ENCODE measurements at regions not wholly inside any gene's neighbourhood (a gene's known extent, or its start where the extent isn't known, plus 50 kb on each side); places are given as distances from the start of the nearest gene placed in this dataset.
A peak's percentile ranks its signal among the peaks of the same experiment; 100 is the strongest.
"Not testable (repeated sequence)": the region's sequence is repeated elsewhere in the genome, so short reads cannot be mapped to it uniquely, and the experiment has no call there.

DNA sequence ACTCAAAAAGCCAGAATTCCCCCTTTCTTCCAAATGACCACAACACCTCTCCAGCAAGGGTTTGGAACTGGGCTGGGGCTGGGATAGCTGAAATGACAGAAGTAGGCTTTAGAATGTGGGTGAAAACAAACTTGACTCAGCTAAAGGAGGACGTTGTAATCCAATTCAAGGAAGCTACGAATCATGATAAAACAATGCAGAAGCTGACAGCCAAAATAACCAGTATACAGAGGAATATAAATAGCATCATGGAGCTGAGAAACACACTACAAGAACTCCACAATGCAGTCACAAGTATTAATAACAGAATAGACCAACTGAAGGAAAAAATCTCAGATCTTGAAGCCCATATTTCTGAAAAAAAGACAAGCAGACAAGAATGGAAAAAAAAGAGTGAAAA is 95.8 kb upstream of the TET2 start:
- DNase-seq (ENCODE audit: low read depth in 2 of 2) = peak in 1 of 2 experiments; percentile 22

DNA sequence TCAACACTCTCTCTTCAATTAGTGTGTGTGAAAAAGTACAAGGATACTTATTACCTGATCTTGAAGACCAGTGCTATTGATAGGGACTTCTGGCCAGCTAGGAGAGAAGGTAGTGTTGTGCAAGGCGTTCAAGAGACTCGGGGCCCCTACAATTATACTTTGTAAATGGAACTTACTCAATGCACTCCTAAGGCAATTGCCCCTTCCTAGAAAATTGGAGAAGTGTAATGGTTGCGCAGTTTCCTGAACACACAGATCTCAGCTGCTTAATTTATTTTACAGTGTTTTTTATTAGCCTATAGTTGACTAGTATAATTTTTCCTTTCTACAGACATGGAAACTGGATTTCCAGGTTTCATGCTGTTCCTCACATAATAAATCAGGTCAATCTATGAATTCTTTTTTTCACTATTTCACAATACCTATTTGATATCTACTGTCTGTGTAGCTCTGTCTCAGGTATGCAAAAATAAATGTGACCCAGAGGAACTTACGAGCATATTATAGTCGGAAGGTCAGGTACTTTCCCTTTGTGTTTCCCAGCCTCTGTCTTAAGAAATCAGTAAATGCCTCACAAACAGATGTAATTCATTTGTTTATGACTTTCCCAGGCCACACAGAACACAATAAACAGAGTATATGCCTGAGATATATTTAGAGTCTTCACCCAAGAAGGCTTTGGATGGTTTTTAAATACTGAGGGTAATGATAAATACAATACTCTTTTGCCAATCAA is 89.1 kb upstream of the TET2 start:
- DNase-seq (ENCODE audit: low read depth in 2 of 2) = no peak

DNA sequence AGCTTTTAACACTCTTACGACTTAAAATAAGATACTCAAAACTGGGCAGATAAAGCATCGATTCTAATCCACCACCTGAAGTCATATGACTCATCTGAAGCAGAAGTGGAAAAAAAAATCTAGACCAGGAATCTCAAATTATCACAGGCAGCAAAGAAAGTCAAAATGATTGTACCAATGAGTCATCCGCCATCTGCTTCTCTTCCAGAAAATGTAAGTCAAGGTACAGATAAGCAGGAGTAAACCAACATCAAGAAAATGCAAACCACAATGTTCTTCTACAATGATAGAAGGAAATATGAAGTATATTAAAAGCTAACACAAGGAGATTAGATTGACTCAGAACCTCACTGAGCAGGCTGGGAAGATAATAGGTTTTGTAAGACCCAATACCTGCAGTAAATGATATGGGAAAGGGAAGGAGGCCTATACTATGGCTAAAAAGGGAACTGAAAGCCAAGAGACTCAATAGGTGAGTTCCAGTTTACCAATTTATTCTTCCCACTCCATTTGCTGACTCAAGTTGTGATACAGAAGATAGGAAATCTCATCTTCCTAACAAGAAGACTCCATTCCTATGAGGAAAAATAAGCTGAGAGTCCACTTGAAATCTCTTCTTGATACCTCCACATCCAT is 88.4 kb upstream of the TET2 start:
- DNase-seq (ENCODE audit: low read depth in 2 of 2) = no peak

DNA sequence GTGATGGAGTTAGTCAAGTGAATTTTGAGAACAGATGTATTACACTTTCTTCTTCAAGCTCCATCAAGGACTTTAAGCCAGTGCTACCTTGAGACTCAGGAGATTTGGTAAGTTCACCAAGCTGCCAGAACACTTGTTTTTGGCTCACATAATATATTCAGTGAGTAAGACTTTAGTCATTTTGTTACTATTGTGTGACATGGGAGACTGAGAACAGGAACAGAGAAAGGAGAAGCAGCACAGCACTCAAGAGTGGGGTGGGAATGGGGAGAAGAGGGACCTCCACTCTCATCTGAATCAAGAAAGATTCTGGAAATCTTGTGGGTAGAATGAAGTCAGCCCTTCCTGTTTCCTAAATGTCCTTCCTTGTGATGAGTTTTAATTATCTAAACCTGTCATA is 87.3 kb upstream of the TET2 start:
- DNase-seq (ENCODE audit: low read depth in 2 of 2) = no peak

DNA sequence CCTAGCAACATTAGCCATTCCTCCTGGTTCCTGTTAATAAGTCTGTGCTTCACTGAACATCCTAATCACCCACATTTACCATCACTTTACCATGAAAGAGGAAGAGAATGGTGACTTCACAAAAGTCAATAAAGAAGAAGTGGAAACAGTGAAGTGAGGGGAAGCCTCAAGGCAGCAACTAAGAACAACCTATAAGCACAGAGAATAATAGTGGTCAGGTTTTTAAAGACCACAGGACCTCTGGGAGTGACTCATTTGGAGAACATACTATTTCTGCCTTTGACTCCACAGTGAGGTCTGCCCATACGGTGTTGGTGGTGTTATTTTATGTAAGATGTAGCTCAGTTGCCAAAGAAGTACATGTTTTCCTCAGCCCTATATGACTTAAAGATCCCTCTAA is 86.0 kb upstream of the TET2 start:
- DNase-seq (ENCODE audit: low read depth in 2 of 2) = peak in 1 of 2 experiments; percentile 11

DNA sequence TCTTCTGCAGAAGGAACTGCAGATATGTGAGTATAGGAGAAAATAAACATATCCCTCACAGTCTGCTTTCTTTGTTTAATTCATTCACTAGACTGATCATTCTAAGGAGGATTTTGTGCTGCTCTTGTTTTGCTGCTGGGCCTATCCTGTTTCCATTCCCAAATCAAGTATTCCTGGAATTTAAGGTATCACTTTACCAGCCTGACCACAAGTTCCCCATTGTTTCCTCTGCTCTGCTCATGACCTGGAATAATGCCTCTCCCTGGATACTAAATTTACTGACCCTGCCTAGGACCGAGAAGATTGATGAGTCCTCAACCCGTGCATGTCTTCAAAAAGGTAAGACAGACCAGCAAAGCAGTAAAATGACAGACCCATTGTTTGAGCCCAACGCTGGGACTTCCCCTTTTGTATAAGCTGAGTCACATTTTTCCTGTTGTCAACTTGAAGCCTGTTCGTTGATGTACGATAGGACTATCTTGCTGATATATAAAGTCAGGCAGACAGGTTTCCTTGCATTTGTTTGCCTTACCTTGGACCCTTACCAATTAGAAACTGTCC is 85.5 kb upstream of the TET2 start:
- no peak for DNase-seq (ENCODE audit: low read depth in 2 of 2)

DNA sequence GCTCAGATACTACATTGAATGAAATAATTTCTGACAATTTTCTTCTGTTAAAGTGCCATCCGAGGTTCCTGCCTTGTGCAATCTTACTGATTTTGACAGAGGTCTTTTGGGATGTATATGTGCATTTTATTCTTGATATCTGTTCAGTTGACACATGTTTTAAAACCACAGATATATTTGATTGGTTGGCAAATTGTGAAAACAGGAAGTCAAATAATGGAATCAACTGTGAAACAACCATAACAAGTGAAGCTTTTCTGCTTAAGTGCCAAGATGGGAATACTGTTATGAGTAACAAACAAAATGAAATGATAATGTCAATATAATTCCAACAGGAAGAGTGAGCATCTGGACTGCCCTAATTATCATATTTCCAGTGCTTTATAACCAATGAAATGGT is 84.9 kb upstream of the TET2 start:
- no peak for DNase-seq (ENCODE audit: low read depth in 2 of 2)

DNA sequence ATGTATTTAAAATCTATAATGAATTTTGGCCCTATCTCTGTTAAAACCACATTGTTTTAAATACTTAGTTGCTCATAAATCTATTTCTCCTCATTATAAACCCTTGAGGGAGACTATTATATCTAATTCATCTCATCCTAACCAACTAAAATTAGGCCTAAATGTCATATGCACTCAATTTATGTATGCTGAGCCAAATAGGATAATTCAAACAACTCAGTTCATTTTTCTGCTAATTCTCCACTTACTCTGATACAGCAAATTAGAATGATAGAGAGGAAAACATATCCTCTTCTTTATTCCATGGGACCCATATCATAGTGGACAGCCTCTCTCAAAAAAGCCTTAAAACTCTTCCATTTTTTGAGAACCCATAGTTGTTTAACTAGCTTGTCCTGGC is 80.3 kb upstream of the TET2 start:
- no peak for DNase-seq (ENCODE audit: low read depth in 2 of 2)

DNA sequence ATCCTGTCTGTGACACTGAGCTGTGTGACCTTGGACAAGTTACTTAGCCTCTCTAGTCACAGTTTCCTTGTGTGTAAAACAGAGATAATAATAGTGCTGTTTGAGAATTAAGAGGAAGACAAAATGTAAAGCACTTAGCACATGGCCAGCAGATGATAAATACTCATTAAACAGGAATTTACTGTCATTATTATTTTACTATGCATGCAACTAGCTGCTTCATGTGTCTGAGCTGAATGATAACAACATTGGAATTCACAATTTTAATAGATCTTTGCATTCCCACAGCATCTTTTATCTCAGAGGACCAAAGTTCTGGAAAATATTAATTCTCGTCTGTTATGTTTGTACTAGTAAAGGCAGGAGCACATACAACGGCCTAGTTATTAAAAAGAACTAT is 79.2 kb upstream of the TET2 start:
- DNase-seq (ENCODE audit: low read depth in 2 of 2) = peak; percentile 56 to 57

DNA sequence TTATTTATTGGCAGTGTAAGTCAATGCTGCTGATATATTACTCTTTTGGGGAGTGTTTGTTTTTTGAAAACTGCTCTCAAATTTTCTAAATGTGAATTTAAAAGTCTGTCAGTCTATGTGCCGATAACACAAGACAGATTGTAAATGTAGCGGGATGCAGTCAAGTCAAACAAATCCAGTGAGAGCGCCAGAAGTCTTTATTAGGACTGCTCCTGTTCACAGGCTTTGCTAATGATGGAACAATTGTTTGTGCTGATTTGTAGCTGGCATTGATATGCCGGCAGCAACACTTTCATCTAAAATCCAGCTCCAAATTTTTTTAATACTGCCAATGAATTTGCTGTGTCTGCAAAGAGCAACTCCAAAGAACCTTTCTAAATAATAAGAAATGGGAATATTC is 78.7 kb upstream of the TET2 start:
- DNase-seq (ENCODE audit: low read depth in 2 of 2) = no peak

DNA sequence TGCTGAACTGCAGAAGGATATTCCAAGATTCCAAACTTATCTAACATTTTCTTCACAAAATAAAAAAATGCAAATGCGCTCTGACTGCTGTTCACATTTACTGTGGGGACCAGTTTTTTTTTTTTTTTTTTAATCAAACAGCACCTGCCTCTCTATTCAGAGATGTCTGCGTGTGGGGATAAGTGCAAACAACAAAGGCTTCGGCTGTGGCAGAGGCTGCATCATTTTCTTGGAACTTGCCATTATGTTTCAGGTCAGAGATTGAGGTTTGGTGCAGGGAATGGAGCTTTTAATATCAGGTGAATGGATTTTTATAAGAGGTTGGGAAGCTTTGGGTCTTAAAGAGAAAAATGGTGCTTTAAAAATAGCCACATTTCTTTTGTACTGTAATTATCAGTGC is 78.2 kb upstream of the TET2 start:
- no peak for DNase-seq (ENCODE audit: low read depth in 2 of 2)

DNA sequence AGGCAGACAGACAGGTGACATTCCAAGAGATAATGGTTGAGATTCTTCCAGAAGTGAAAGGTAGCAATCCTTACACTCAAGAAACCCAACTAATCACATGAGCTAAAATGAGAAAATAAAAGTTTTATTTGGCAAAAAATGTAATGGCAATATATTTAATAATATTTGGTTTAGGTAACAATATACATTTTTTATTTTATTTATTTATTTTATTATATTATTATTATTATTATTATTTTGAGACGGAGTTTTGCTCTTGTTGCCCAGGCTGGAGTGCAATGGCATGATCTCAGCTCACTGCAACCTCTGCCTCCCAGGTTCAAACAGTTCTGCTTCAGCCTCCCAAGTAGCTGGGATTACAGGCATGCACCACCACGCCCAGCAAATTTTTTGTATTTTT is 74.6 kb upstream of the TET2 start:
- DNase-seq (ENCODE audit: low read depth in 2 of 2) = not testable (repeated sequence)

DNA sequence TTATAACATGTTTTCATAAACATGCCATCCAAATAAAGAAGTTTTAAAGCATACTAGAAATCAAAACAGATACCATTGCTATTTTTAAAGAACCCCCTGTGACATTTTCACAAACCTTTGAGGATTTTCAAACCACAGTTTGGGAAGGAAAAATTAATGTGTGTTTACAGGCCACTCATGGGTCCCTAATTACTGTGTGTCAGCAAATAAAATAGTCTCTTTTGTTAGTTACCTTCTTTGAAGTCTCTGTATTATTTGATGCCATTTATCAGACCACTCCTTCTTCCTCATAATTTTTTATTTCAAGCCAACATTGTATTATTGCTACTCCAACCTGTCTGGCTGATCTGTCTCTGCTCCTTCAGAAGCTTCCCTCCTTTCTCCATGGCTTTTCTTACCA is 72.6 kb upstream of the TET2 start:
- DNase-seq (ENCODE audit: low read depth in 2 of 2) = no peak

DNA sequence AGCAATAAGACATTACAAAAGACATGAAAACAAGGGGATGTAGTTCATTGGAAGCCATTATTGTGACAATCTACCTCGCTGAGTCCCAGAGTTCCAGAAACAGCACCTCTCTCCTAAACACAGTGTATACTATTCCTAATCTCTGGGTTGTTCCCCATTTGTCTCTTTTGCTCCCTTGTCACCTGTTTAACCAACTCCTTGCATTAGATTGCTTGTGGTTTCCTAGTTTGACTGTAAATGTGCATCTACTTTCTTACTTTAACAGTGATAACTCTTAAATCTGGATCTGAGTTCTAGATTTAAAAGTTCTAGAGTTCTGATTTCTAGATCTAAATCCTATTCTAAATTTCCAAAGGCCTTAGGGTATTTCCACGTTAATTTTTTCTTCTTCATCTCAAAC is 71.6 kb upstream of the TET2 start:
- DNase-seq (ENCODE audit: low read depth in 2 of 2) = no peak

DNA sequence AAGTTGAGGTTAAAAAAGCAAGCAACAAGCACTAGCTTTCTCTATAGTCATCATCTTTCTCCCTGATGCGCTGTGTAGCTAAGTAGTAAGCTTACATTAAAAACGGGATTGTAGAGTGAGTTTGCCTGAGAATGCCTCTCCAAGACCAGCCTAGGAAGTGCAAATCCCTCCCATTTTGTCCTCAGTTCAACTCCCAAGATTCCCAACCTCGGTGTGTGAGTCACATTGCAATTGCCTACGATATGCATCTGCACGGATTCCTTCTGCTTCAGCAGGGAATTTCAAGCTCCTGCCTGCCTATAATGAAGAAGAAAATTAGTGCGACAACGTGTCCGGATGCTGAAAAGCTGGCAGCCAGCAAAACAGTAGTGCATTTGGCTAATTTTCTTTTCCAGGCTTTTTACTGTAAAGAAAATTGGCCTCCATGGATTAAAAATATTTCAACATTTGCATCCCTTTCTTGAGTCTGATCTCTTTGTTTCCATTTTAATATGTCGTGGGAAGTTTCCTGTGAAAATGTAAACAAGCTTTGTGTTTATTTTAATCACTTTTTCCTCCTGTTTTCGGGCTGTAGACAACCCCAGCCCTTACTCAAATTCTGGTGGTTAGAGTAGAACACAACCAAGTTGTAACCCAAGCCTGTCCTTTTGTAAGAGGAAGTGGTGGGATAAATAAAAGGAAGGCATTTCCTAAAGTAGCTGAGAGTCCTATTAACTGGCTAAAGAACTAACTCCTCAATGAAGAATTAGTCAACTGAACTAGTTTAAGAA is 58.4 kb upstream of the TET2 start:
- DNase-seq (ENCODE audit: low read depth in 2 of 2) = peak; percentile 93 to 94

DNA sequence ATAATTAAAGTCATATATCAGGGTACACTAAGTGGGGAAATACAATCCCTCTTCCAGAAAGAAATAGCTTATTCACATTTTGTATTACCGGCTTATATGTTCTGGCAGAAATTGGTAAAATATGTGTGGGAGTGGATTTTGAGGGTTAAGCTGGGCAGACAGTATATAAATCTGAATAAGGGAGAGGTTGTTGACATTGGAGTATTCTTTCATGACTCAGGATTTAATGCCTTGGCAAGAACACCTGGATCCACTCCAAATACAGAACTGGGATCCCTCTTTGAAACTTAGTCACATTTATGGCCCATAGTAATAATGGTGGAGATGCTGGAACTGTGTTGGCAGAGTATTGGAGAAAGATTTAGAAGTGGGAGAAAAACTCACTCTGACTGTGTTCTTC is 54.3 kb upstream of the TET2 start:
- DNase-seq (ENCODE audit: low read depth in 2 of 2) = peak; percentile 87 to 89

DNA sequence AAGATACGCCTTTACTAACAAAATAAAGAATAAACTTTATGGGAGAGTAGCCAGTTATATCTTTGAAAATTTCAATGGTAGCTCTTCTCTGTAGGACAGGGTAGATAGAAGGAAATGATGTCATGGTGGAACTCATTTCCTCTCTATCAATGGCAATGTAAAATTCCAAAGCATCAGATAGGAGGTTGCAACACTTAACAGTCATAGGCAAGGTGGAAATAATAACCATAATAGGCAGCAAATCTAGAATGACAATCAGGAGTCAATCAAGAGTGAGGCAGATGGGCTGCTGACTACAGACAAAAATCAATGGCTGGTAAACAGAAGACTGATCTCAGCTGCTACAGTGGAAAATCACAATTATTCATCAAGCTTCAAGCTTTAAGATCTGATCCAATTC is 53.9 kb upstream of the TET2 start:
- DNase-seq (ENCODE audit: low read depth in 2 of 2) = no peak

DNA sequence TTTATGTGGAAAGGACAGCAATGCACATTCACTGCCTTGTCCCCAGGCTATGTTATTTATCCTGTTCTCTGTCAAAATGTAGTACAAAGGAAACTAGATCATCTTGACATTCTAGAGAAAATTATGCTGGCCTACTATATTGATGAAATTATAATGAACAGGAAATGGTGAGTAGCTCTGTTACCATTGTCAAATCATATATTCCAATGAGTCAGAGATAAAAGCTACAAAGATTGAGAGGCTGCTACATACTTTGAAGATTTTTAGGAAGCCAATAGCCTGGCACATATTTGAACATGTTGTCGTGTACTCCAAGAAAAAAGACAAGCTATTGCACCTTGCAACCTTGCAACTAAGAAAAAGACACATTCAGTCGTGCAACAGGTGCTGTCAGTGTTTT is 52.7 kb upstream of the TET2 start:
- DNase-seq (ENCODE audit: low read depth in 2 of 2) = no peak
